DND-41 (cell line): ENCODE measurements at regions not wholly inside any gene's neighbourhood (a gene's known extent, or its start where the extent isn't known, plus 50 kb on each side); places are given as distances from the start of the nearest gene placed in this dataset.

Experiments
- ATAC-seq: fragments of 200-7000 bp; cut with Tn5 transposase; 3 replicates; pipeline ENCODE4 v1.9.1; 2021; ENCODE audit warnings: low read depth; ENCODE audit not compliant: insufficient read depth
- DNase-seq: peaks from one replicate; pipeline ENCODE4 v3.0.0-alpha.2; 2020
- H2AFZ ChIP-seq: 2 replicates; pipeline ENCODE4 v1.6.0; 2012; ENCODE audit warnings: low read depth, low read length
- H3K27ac ChIP-seq: 2 replicates; pipeline ENCODE4 v1.5.1; 2012; ENCODE audit warnings: low read length, inconsistent platforms
- H3K27me3 ChIP-seq: fragments of 200-600 bp; sonication (generic); 2 replicates; pipeline ENCODE4 v1.6.0; 2012; ENCODE audit warnings: low read length, mild to moderate bottlenecking, inconsistent platforms; ENCODE audit not compliant: insufficient read depth, poor library complexity
- H3K36me3 ChIP-seq: 2 replicates; pipeline ENCODE4 v1.5.1; 2012; ENCODE audit warnings: low read length, inconsistent platforms; ENCODE audit not compliant: insufficient read depth
- H3K4me1 ChIP-seq: 2 replicates; pipeline ENCODE4 v1.5.1; 2012; ENCODE audit warnings: mild to moderate bottlenecking, low read length; ENCODE audit not compliant: insufficient read depth
- H3K4me2 ChIP-seq: 2 replicates; pipeline ENCODE4 v1.6.0; 2012; ENCODE audit warnings: mild to moderate bottlenecking, moderate library complexity, low read length, inconsistent platforms; ENCODE audit not compliant: insufficient read depth
- H3K4me3 ChIP-seq, 2 experiments: fragments of 200-600 bp in 1 of 2; shearing (Covaris generic) in 1 of 2; 2 replicates each; pipeline ENCODE4 v1.5.1; 2012 to 2016; ENCODE audit warnings: inconsistent platforms in 2 of 2, low read length in 2 of 2, mild to moderate bottlenecking in 2 of 2, low read depth in 1 of 2, moderate library complexity in 1 of 2
- H3K79me2 ChIP-seq: 2 replicates; pipeline ENCODE4 v1.6.0; 2012; ENCODE audit warnings: low read length, inconsistent platforms; ENCODE audit not compliant: insufficient read depth
- H3K9ac ChIP-seq: 2 replicates; pipeline ENCODE4 v1.6.0; 2012; ENCODE audit warnings: low read depth, mild to moderate bottlenecking, inconsistent platforms, low read length, moderate library complexity
- H3K9me3 ChIP-seq: 2 replicates; pipeline ENCODE4 v1.5.1; 2012; ENCODE audit warnings: low read length, moderate library complexity, mild to moderate bottlenecking, inconsistent platforms; ENCODE audit not compliant: insufficient read depth, severe bottlenecking
- H4K20me1 ChIP-seq: 2 replicates; pipeline ENCODE4 v1.6.0; 2012; ENCODE audit warnings: low read length; ENCODE audit not compliant: insufficient read depth
- EZH2 ChIP-seq: IDR thresholded peaks from 3 replicates; pipeline ENCODE4 v1.6.1; 2012; ENCODE audit warnings: borderline replicate concordance, low read depth, mild to moderate bottlenecking, moderate library complexity, low read length, inconsistent platforms; ENCODE audit not compliant: severe bottlenecking
- TF ChIP-seq, protein P1 (sequence below): IDR thresholded peaks from 2 replicates; pipeline ENCODE4 v1.5.1; 2012; ENCODE audit warnings: borderline replicate concordance, low read length, moderate library complexity, mild to moderate bottlenecking; ENCODE audit not compliant: poor library complexity, severe bottlenecking; ENCODE audit errors: extremely low read depth

DNA sequence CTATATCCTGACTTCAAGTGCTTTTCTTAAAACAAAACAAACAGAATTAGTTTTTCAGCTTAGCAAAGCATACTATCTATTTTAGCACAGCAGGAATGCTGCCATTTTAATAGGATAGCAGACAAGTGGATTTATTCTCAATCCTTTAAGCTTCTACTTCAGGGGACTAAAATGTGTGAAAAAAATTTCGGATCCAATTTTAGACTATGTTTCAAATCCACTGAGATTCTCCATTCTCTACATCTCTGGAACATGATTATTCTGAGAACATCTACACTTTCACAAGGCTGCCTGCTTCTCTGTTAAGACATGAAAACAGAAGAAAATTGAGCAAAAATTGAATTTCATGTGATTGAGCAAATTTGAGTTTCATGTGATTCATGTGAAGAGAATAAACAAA, 1321.3 kb downstream of the HACE1 start:
- no peaks in the 10 kb centered on the region for H3K9me3 ChIP-seq
- no peak overlapping the region for H3K4me2 ChIP-seq
- no peak for TF ChIP-seq EZH2
- TF ChIP-seq, protein P1, sequence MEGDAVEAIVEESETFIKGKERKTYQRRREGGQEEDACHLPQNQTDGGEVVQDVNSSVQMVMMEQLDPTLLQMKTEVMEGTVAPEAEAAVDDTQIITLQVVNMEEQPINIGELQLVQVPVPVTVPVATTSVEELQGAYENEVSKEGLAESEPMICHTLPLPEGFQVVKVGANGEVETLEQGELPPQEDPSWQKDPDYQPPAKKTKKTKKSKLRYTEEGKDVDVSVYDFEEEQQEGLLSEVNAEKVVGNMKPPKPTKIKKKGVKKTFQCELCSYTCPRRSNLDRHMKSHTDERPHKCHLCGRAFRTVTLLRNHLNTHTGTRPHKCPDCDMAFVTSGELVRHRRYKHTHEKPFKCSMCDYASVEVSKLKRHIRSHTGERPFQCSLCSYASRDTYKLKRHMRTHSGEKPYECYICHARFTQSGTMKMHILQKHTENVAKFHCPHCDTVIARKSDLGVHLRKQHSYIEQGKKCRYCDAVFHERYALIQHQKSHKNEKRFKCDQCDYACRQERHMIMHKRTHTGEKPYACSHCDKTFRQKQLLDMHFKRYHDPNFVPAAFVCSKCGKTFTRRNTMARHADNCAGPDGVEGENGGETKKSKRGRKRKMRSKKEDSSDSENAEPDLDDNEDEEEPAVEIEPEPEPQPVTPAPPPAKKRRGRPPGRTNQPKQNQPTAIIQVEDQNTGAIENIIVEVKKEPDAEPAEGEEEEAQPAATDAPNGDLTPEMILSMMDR = no peak
- H3K27ac ChIP-seq = no peak overlapping the region
- H3K36me3 ChIP-seq = no peaks in the 10 kb centered on the region
- H3K4me1 ChIP-seq = no peaks in the 10 kb centered on the region
- ATAC-seq (no peak), DNase-seq (no peak)
- no peak overlapping the region for H3K9ac ChIP-seq
- no peaks in the 10 kb centered on the region for H3K79me2 ChIP-seq
- no peaks in the 10 kb centered on the region for H4K20me1 ChIP-seq
- no peak overlapping the region for H2AFZ ChIP-seq
- no peak overlapping the region for H3K4me3 ChIP-seq
- H3K27me3 ChIP-seq = no peaks in the 10 kb centered on the region

DNA sequence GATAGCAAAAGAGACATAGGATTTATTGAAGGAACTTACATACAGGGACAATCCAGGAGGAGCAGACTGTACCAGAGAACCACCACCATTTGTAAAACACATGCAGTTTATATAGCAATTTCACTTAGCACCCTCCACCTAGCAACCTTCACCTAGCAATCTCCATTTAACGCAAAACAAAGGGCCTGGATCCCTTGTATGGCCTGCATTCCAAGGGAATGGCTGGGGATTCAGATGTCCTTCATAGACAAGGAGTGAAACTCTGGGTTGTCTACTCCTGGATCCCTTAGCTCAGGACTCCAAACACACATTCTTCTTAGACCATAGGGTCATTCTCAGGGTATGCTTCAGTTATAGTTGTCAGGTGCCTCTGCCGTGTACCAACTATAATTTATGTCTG, 1324.9 kb downstream of the HACE1 start:
- H3K27ac ChIP-seq = no peak overlapping the region
- H3K4me3 ChIP-seq = no peak overlapping the region
- no peaks in the 10 kb centered on the region for H4K20me1 ChIP-seq
- no peak overlapping the region for H2AFZ ChIP-seq
- ATAC-seq (no peak), DNase-seq (no peak)
- no peaks in the 10 kb centered on the region for H3K79me2 ChIP-seq
- H3K9me3 ChIP-seq = no peaks in the 10 kb centered on the region
- no peaks in the 10 kb centered on the region for H3K4me1 ChIP-seq
- H3K9ac ChIP-seq = no peak overlapping the region
- no peak for TF ChIP-seq EZH2
- TF ChIP-seq, protein P1 = no peak
- H3K4me2 ChIP-seq = no peak overlapping the region
- H3K36me3 ChIP-seq = no peaks in the 10 kb centered on the region
- H3K27me3 ChIP-seq = no peaks in the 10 kb centered on the region

DNA sequence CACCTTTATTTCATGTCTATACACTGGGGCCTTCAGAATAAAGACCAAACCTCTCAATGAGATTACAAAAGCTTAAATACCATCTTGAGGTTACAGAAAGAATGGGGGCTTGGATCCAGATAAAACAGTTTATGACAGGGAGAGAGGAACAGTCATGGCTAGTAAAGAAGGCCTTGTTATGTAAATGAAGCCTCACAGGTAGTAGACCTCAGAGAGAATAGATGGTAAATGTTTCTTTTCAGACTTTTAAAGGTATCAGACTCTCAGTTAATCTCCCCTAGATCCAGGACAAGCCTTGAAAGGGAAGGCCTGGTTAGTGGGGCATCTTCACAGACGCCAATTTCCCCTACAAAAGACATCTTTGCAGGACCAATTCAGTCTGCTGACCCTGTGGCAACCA, 1325.6 kb downstream of the HACE1 start:
- Histone ChIP-seq H4K20me1 (no peaks in the 10 kb centered on the region), H3K9ac (no peak overlapping the region), H3K27ac (no peak overlapping the region), H2AFZ (no peak overlapping the region), H3K9me3 (no peaks in the 10 kb centered on the region), H3K4me1 (no peaks in the 10 kb centered on the region), H3K4me3 (no peak overlapping the region), H3K4me2 (no peak overlapping the region), H3K27me3 (no peaks in the 10 kb centered on the region), H3K79me2 (no peaks in the 10 kb centered on the region), H3K36me3 (no peaks in the 10 kb centered on the region)
- DNase-seq (no peak), ATAC-seq (no peak)
- TF ChIP-seq, protein P1 = no peak
- no peak for TF ChIP-seq EZH2

DNA sequence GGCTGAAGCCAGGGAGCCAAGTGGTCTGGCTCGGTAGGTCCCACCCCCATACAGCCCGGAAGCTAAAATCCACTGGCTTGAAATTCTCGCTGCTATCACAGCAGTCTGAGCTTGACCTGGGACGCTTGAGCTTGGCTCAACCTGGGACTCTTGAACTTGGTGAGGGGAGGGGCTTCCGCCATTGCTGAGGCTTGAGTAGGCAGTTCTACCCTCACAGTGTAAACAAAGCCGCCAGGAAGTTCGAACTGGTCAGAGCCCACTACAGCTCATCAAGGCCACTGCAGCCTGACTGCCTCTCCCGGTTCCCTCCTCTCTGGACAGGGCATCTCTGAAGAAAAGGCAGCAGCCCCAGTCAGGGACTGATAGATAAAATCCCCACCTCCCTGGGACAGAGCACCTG, 1337.7 kb downstream of the HACE1 start:
- no peak for TF ChIP-seq EZH2
- TF ChIP-seq, protein P1 = no peak
- ATAC-seq (no peak), DNase-seq (no peak)
- no peak overlapping the region for H3K27ac ChIP-seq
- no peaks in the 10 kb centered on the region for H3K9me3 ChIP-seq
- no peak overlapping the region for H3K4me3 ChIP-seq
- H2AFZ ChIP-seq = no peak overlapping the region
- H3K4me2 ChIP-seq = no peak overlapping the region
- H3K27me3 ChIP-seq = no peaks in the 10 kb centered on the region
- H4K20me1 ChIP-seq = no peaks in the 10 kb centered on the region
- H3K4me1 ChIP-seq = no peaks in the 10 kb centered on the region
- H3K36me3 ChIP-seq = no peaks in the 10 kb centered on the region
- H3K9ac ChIP-seq = no peak overlapping the region
- H3K79me2 ChIP-seq = no peaks in the 10 kb centered on the region
